Mesenchymal stem cell (in vitro differentiated cells and primary cell): ENCODE measurements at regions not wholly inside any gene's neighbourhood (a gene's known extent, or its start where the extent isn't known, plus 50 kb on each side); places are given as distances from the start of the nearest gene placed in this dataset.

Experiments used
- DNase-seq: peaks from one replicate; pipeline ENCODE4 v3.0.0-alpha.2; 2013
- H2AFZ ChIP-seq: one replicate; pipeline ENCODE4 v1.6.1; 2013; ENCODE audit warnings: low read depth, mild to moderate bottlenecking, control low read depth, inconsistent platforms, low read length, moderate library complexity
- H2AK5ac ChIP-seq: 2 replicates; pipeline ENCODE4 v1.6.1; 2013; ENCODE audit warnings: low read length, moderate library complexity, mild to moderate bottlenecking, inconsistent platforms; ENCODE audit not compliant: severe bottlenecking
- H2BK120ac ChIP-seq: one replicate; pipeline ENCODE4 v1.6.1; 2013; ENCODE audit warnings: low read depth, mild to moderate bottlenecking, inconsistent platforms, low read length, moderate library complexity
- H2BK12ac ChIP-seq, 2 experiments: one replicate each; pipeline ENCODE4 v1.6.1; 2013; ENCODE audit warnings: inconsistent platforms in 2 of 2, low read length in 2 of 2, mild to moderate bottlenecking in 2 of 2, moderate library complexity in 2 of 2, control low read depth in 1 of 2
- H2BK15ac ChIP-seq: one replicate; pipeline ENCODE4 v1.6.1; 2013; ENCODE audit warnings: mild to moderate bottlenecking, low read depth, inconsistent platforms; ENCODE audit not compliant: poor library complexity, severe bottlenecking
- H2BK5ac ChIP-seq: 2 replicates; pipeline ENCODE4 v1.6.1; 2013; ENCODE audit warnings: low read depth, mild to moderate bottlenecking, low read length, control low read depth, inconsistent platforms; ENCODE audit not compliant: poor library complexity, severe bottlenecking
- H3K14ac ChIP-seq, 2 experiments: one replicate each; pipeline ENCODE4 v1.6.1; 2013; ENCODE audit warnings: inconsistent platforms in 2 of 2, low read length in 2 of 2, control low read depth in 1 of 2, mild to moderate bottlenecking in 1 of 2, moderate library complexity in 1 of 2
- H3K18ac ChIP-seq, 2 experiments: one replicate each; pipeline ENCODE4 v1.6.1; 2013; ENCODE audit warnings: inconsistent platforms in 2 of 2, low read length in 2 of 2, control low read depth in 1 of 2, low read depth in 1 of 2, mild to moderate bottlenecking in 1 of 2
- H3K23ac ChIP-seq, 2 experiments: one replicate each; pipeline ENCODE4 v1.6.1; 2013; ENCODE audit warnings: inconsistent platforms in 2 of 2, low read length in 2 of 2, mild to moderate bottlenecking in 2 of 2, moderate library complexity in 2 of 2, control low read depth in 1 of 2
- H3K27ac ChIP-seq: 2 replicates; pipeline ENCODE4 v1.5.1; 2013; ENCODE audit warnings: mild to moderate bottlenecking, moderate library complexity, low read length, control low read depth, inconsistent platforms; ENCODE audit not compliant: poor library complexity, severe bottlenecking
- H3K27me3 ChIP-seq, 2 experiments: 2 replicates each; pipeline versions ENCODE4 v1.6.1 to v1.7.0; 2013; ENCODE audit warnings: low read length in 2 of 2, mild to moderate bottlenecking in 2 of 2, moderate library complexity in 2 of 2, control low read depth in 1 of 2, inconsistent platforms in 1 of 2; ENCODE audit not compliant: control insufficient read depth in 1 of 2, insufficient read depth in 1 of 2
- H3K36me3 ChIP-seq, 2 experiments: 2 replicates each; pipeline versions ENCODE4 v1.6.1 to v1.7.0; 2013; ENCODE audit warnings: low read length in 2 of 2, control low read depth in 1 of 2, inconsistent platforms in 1 of 2, low read depth in 1 of 2, mild to moderate bottlenecking in 1 of 2; ENCODE audit not compliant: insufficient read depth in 2 of 2, control insufficient read depth in 1 of 2
- H3K4ac ChIP-seq, 2 experiments: one replicate each; pipeline ENCODE4 v1.6.1; 2013; ENCODE audit warnings: inconsistent platforms in 2 of 2, low read length in 2 of 2, mild to moderate bottlenecking in 2 of 2, moderate library complexity in 2 of 2, control low read depth in 1 of 2, low read depth in 1 of 2
- H3K4me1 ChIP-seq: 2 replicates; pipeline ENCODE4 v1.6.1; 2013; ENCODE audit warnings: low read depth, low read length, control low read depth; ENCODE audit not compliant: control insufficient read depth, insufficient read depth
- H3K4me2 ChIP-seq: 2 replicates; pipeline ENCODE4 v1.6.1; 2013; ENCODE audit warnings: low read length, mild to moderate bottlenecking, inconsistent platforms; ENCODE audit not compliant: poor library complexity, severe bottlenecking
- H3K4me3 ChIP-seq, 2 experiments: 2 replicates each; pipeline versions ENCODE4 v1.5.1 to v1.7.0; 2013; ENCODE audit warnings: low read length in 2 of 2, mild to moderate bottlenecking in 2 of 2, control low read depth in 1 of 2, low read depth in 1 of 2; ENCODE audit not compliant: insufficient read depth in 1 of 2
- H3K79me1 ChIP-seq: replicated peaks from 2 replicates; pipeline ENCODE4 v1.6.1; 2013; ENCODE audit warnings: mild to moderate bottlenecking, control low read depth, low read length, inconsistent platforms; ENCODE audit not compliant: poor library complexity, severe bottlenecking
- H3K9ac ChIP-seq: 2 replicates; pipeline ENCODE4 v1.7.0; 2013; ENCODE audit warnings: mild to moderate bottlenecking, low read length, moderate library complexity
- H3K9me3 ChIP-seq: 2 replicates; pipeline ENCODE4 v1.7.0; 2013; ENCODE audit warnings: mild to moderate bottlenecking, low read length; ENCODE audit not compliant: control insufficient read depth
- H4K8ac ChIP-seq: one replicate; pipeline ENCODE4 v1.6.1; 2013; ENCODE audit warnings: inconsistent platforms, mild to moderate bottlenecking, low read length, moderate library complexity
- H4K91ac ChIP-seq: one replicate; pipeline ENCODE4 v1.6.1; 2013; ENCODE audit warnings: mild to moderate bottlenecking, low read length, inconsistent platforms
- WGBS: methylation state at CpG from one replicate; pipeline ENCODE4 v1.1.7; 2013; ENCODE audit warnings: mixed read lengths; 5-methylcytosine and 5-hydroxymethylcytosine counted together

- H3K14ac ChIP-seq = no peak overlapping the region
- no peak overlapping the region for H2BK120ac ChIP-seq
- H3K18ac ChIP-seq = no peak overlapping the region
- H2AFZ ChIP-seq = no peak overlapping the region
- H3K36me3 ChIP-seq = no peaks in the 10 kb centered on the region
- H4K8ac ChIP-seq = no peak overlapping the region
- H3K4me3 ChIP-seq = no peak overlapping the region
- no peak overlapping the region for H3K27ac ChIP-seq
- no peak overlapping the region for H2AK5ac ChIP-seq
- no peak overlapping the region for H3K9ac ChIP-seq
- H2BK5ac ChIP-seq = no peak overlapping the region
- no peaks in the 10 kb centered on the region for H3K9me3 ChIP-seq
- H3K4me1 ChIP-seq = peaks cover 3% of the 10 kb centered on the region
- WGBS = 84% methylated on average over 3 of the region's 3 CpGs
- no peak overlapping the region for H2BK15ac ChIP-seq
- no peaks in the 10 kb centered on the region for H3K79me1 ChIP-seq
- no peak overlapping the region for H3K4me2 ChIP-seq
- no peaks in the 10 kb centered on the region for H3K27me3 ChIP-seq
- DNase-seq = no peak
- H4K91ac ChIP-seq = no peak overlapping the region
- no peak overlapping the region for H2BK12ac ChIP-seq
- no peak overlapping the region for H3K23ac ChIP-seq
- H3K4ac ChIP-seq = no peak overlapping the region
Observed at GRCh38 chr3:189493271-189493670, 137.9 kb upstream of the TP63 start.

GRCh38 chr3:189494632-189495031 lies 136.6 kb upstream of the TP63 start:
- DNase-seq = no peak
- Histone ChIP-seq H3K14ac (no peak overlapping the region), H2AK5ac (no peak overlapping the region), H2BK15ac (no peak overlapping the region), H4K8ac (no peak overlapping the region), H3K23ac (no peak overlapping the region), H3K18ac (no peak overlapping the region), H3K4me2 (no peak overlapping the region), H4K91ac (no peak overlapping the region), H3K9me3 (no peaks in the 10 kb centered on the region), H3K79me1 (no peaks in the 10 kb centered on the region), H3K4me1 (no peaks in the 10 kb centered on the region), H3K27ac (no peak overlapping the region), H2AFZ (no peak overlapping the region), H3K4me3 (no peak overlapping the region), H2BK120ac (no peak overlapping the region), H2BK5ac (no peak overlapping the region), H3K36me3 (no peaks in the 10 kb centered on the region), H3K4ac (no peak overlapping the region), H2BK12ac (no peak overlapping the region), H3K9ac (no peak overlapping the region), H3K27me3 (no peaks in the 10 kb centered on the region)
- WGBS = no CpG with 5 or more reads among the region's 1 CpG

GRCh38 chr3:189496375-189497138 lies 134.6 kb upstream of the TP63 start:
- no peak for DNase-seq
- Histone ChIP-seq H2BK12ac (no peak overlapping the region), H3K36me3 (no peaks in the 10 kb centered on the region), H2BK120ac (no peak overlapping the region), H2AK5ac (no peak overlapping the region), H3K79me1 (no peaks in the 10 kb centered on the region), H3K18ac (no peak overlapping the region), H3K27ac (no peak overlapping the region), H3K9me3 (no peaks in the 10 kb centered on the region), H3K4ac (no peak overlapping the region), H4K91ac (no peak overlapping the region), H2BK5ac (no peak overlapping the region), H3K4me2 (no peak overlapping the region), H3K4me1 (no peaks in the 10 kb centered on the region), H2BK15ac (no peak overlapping the region), H4K8ac (no peak overlapping the region), H3K4me3 (no peak overlapping the region), H2AFZ (no peak overlapping the region), H3K23ac (no peak overlapping the region), H3K14ac (no peak overlapping the region), H3K9ac (no peak overlapping the region), H3K27me3 (no peaks in the 10 kb centered on the region)
- 87% methylated on average over 3 of the region's 6 CpGs for WGBS

DNA sequence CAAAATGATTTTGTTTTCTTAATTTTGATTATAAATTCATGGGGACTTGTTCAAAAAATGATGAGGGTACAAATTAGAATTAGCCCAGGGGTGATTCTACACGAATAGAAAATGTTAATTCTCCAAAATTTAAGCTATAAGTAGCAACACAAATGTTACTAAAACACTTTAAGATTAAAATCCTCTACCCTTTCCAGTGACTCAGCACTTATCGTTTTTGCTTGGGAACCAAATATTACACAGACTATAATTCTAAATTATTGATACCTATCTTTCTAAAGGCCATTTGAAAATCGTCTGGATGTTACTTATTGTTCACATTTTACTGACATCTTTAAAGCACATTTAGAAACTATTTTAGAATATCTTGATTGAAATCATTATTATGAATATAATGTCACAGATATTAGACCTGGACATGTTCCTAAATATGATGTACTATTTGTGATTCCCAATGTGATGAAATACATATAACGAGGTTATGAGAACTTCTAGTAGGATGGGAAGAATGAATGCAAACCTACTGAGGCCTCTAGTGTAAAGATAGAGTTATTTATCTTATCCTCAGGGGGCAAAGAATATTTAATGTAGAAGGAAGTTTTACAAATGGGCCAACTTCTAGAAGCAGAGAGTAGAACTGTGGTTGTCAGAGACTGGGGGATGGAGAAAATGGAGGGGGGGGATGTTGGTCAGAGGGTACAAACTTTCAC lies 132.0 kb upstream of the TP63 start:
- no peak overlapping the region for H2BK12ac ChIP-seq
- H3K4me1 ChIP-seq = no peaks in the 10 kb centered on the region
- 70% methylated on average over 3 of the region's 4 CpGs for WGBS
- no peak overlapping the region for H2AK5ac ChIP-seq
- H2AFZ ChIP-seq = no peak overlapping the region
- H3K23ac ChIP-seq = no peak overlapping the region
- no peaks in the 10 kb centered on the region for H3K36me3 ChIP-seq
- H2BK120ac ChIP-seq = no peak overlapping the region
- DNase-seq = no peak
- no peak overlapping the region for H4K91ac ChIP-seq
- H3K18ac ChIP-seq = no peak overlapping the region
- H3K4me3 ChIP-seq = no peak overlapping the region
- H2BK15ac ChIP-seq = no peak overlapping the region
- H3K79me1 ChIP-seq = no peaks in the 10 kb centered on the region
- no peak overlapping the region for H3K4me2 ChIP-seq
- no peak overlapping the region for H3K4ac ChIP-seq
- no peak overlapping the region for H4K8ac ChIP-seq
- no peak overlapping the region for H3K9ac ChIP-seq
- no peak overlapping the region for H2BK5ac ChIP-seq
- H3K14ac ChIP-seq = no peak overlapping the region
- no peak overlapping the region for H3K27ac ChIP-seq
- no peaks in the 10 kb centered on the region for H3K9me3 ChIP-seq
- no peaks in the 10 kb centered on the region for H3K27me3 ChIP-seq
